ENCODE measurements at regions not wholly inside any gene's neighbourhood (a gene's known extent, or its start where the extent isn't known, plus 50 kb on each side); places are given as distances from the start of the nearest gene placed in this dataset.
"Not testable (repeated sequence)": the region's sequence is repeated elsewhere in the genome, so short reads cannot be mapped to it uniquely, and the experiment has no call there.

GRCh38 chr5:33160871-33161270 is 279.9 kb upstream of the TARS1 start:
- no peak for DNase-seq

DNA sequence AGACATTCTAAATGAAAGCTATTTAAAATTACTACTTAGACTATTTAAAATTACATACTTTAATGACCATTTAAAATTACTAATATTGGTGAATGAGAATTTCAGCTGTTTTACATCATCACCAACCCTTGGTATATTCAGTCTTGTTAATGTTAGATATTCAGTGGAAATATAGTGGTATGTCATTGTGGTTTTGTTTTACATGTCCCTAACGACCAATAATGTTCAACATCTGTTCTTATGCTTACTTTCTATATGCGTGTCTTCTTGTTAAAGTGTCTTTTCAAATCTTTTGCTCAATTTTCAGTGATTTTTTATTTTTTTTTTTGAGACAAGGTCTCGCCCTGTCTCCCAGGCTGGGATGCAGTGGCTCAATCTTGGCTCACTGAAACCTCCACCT is 279.3 kb upstream of the TARS1 start:
- DNase-seq = no peak

DNA sequence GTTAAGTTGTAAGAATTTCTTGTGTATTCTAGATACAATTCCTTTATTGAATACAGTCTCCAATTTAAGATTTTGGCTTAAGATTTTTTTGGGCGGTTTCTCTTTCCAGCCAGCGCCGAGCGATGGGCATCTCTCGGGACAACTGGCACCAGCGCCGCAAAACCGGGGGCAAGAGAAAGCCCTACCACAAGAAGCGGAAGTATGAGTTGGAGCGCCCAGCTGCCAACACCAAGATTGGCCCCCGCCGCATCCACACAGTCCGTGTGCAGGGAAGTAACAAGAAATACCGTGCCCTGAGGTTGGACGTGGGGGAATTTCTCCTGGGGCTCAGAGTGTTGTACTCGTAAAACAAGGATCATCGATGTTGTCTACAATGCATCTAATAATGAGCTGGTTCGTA is 278.7 kb upstream of the TARS1 start:
- DNase-seq = no peak

GRCh38 chr5:33166522-33166921 is 274.2 kb upstream of the TARS1 start:
- no peak for DNase-seq

- DNase-seq = no peak
Observed at GRCh38 chr5:33166948-33167347, 273.8 kb upstream of the TARS1 start.

DNA sequence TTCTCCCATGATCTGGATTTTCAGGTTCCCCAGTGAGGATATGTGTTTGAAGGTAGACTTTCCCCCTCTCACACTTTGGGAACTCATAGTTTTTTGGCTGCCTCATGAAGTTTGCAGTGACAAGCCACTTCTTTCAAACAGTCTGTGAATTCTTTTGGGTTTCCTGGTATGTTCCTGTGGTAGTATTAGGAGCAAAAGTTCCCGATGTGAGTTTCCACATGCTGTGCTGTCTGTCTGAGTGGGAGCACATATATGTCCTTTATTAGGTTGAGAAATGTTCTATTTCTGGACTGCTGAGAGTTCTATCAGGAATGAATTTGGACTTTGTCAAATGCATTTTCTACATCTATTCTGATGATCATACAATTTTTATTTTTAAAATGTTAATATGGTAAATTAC is 273.2 kb upstream of the TARS1 start:
- DNase-seq = no peak

- no peak for DNase-seq
Observed at GRCh38 chr5:33170411-33170810, 270.4 kb upstream of the TARS1 start.

GRCh38 chr5:33174383-33174782 is 266.4 kb upstream of the TARS1 start:
- DNase-seq = no peak

DNA sequence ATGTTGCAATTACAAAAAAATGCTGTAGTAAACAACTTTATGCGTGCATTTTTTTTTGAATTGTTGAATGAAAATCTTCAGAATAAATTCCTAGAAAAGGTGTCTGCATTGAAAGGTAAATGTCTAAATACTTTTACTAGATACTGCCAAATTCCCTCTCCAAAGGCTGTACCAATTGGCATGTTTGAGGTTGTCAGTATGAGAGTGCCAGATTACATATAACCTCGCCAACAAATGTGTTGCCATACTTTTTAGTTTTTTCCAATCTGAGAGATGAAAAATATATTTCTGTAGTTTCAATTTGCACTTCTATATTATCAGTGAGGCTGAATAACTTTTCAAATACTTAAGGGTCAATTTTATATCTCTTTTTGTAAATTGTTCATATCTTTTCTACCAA is 261.5 kb upstream of the TARS1 start:
- DNase-seq = no peak

- no peak for DNase-seq
Observed at GRCh38 chr5:33180900-33181299, 259.9 kb upstream of the TARS1 start.

DNA sequence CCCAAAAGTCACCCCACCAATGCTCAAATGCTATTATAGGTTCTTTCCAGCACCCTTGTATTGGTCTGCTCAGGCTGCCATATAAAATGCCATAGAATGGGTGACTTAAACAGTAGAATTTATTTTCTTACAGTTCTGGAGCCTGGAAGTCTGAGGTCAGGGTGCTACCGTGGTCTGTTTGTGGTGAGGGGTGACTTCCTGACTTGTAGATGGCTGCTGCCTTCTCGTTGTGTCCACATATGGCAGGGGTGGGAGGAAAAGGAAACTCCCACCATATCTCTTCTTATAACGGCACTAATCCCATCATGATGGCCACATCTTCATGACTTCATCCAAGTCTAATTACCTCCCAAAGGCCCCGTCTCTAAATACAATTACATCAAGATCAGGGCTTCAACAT is 257.8 kb upstream of the TARS1 start:
- no peak for DNase-seq

DNA sequence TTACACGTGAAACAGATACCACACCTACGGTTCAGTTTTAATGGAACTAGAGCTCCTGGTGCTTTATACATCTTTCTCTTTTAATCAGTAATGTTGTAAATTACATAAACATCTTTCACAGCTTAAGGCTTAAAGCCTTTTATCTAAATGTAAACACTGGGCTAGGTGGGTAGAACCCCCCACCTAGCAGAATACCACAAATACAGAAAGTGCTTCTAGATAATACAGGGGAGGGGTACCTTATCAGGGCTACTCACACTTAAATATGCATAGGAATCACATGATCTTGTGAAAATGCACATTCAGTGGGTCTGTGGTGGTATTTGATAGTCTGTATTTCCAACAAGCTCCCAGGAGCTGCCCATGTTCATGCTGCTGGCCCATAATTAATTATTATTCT is 256.4 kb upstream of the TARS1 start:
- DNase-seq = no peak

- no peak for DNase-seq
Observed at GRCh38 chr5:33188089-33188488, 252.7 kb upstream of the TARS1 start.

DNA sequence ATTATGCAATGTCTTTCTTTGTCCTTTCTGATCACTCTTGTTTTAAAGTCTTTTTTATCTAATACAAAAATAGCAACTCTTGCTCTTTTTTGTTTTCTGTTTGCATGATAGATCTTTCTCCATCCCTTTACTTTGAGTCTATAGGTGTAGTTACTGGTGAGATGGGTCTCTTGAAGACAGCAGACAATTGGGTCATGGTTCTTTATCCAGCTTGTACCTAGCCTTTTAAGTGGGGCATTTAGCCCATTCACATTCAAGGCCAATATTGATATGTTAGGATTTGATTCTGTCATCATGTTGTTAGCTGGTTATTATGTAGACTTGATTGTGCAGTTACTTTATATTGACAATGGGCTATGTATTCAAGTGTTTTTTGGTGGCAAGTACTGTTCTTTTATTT is 245.9 kb upstream of the TARS1 start:
- DNase-seq = no peak

GRCh38 chr5:33195431-33196165 is 245.2 kb upstream of the TARS1 start:
- DNase-seq = no peak

GRCh38 chr5:33198836-33199235 is 241.9 kb upstream of the TARS1 start:
- no peak for DNase-seq

- DNase-seq = no peak
Observed at GRCh38 chr5:33203931-33204330, 236.8 kb upstream of the TARS1 start.

DNA sequence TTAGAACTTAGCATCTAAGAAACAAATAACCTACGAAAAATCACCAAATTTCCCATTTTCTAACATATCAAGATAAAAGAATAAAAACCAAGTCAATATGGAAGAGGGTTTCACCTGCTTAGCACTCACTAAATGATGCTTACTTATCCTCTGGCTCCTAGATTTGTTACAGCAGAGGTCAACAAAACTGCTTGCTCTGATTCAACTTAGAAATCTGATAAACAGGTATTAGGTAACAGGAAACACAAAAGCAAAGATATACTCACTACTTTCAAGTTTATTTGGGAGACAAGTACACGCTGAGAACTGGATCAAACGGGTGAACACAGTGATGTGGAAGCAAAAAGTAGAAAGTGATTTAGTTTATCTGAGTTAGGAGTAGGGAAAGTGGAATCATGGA is 235.7 kb upstream of the TARS1 start:
- no peak for DNase-seq

DNA sequence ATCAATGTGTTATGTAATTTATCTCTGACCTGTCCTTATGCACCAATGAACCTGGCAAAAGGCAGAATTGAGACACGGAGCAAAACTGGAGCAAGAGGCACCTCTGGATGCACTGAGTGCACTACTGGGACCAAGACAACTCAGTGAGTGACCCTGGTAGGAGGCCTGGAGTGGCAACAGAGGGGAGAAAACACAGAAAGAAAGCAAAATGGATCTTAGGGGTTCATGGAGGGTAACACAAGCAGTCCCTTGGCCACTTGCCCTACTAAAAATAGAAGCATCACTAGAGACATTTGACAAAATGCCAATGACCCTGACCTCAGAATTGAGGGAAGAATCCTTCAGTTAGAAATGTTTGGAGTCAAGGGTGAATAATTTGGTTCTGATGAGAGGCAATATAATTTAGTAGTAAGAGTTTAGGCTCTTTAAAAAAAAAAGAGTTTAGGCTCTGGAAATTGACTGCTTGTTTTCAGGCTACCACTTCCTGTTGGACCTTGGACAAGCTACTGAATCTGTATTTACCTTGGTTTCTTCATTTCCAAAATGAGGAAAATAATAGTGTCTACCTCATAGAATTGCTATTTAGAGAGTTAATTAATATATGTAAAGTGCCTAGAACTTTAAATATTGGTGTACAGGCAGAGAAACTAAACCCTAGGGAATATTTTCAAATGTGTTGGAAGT is 234.9 kb upstream of the TARS1 start:
- no peak for DNase-seq

GRCh38 chr5:33206962-33207506 is 233.7 kb upstream of the TARS1 start:
- DNase-seq = no peak

DNA sequence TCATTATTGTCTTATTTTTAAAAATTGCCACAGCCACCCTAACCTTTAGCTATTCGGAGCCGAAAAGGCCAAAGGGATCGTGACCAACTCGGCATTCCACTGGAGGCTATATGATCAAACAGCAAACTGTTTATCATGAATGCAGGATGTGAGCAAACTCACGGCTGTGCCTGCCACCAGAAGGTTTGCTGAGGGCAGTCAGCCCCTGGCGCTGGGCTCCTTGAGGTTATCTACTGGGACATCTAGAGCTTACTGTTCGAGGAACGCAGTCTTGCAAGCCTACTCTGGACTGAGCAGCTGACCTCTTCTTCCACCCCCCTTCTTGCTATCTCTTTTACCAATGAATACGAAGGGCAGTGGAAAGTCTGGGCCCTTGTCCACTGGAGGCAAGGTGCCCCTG is 231.5 kb upstream of the TARS1 start:
- no peak for DNase-seq

DNA sequence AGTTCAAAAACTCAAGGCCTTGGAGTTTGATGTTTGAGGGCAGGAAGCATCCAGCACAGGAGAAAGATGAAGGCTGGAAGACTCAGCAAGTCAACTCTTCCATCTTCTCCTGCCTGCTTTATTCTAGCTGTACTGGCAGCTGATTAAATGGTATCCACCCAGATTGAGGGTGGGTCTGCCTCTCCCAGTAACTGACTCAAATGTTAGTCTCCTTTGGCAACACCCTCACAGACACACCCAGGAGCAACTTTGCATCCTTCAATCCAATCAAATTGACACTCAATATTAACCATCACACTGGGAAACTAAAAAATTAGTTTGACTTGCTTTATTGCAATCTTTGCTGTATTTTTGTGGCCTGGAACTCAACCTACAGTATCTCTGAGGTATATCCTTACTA is 230.5 kb upstream of the TARS1 start:
- not testable (repeated sequence) for DNase-seq

DNA sequence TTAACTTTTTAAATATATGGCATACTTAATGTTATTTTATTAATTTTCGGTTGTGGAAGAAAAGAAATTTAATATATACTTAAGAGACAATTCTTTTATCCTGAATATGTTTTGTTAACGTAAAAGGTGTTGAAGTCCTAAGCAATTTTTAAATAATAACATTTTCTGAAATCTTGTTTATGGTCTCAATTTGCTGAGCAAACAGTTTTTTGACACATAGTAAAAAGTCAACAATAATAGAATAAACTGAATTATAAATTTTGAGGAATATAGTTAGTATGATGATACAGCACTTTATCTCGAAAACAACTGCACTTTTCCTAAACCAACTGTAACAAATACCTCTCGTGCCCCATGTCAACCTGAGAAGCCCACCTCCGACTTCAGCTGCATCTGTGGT is 229.8 kb upstream of the TARS1 start:
- no peak for DNase-seq

DNA sequence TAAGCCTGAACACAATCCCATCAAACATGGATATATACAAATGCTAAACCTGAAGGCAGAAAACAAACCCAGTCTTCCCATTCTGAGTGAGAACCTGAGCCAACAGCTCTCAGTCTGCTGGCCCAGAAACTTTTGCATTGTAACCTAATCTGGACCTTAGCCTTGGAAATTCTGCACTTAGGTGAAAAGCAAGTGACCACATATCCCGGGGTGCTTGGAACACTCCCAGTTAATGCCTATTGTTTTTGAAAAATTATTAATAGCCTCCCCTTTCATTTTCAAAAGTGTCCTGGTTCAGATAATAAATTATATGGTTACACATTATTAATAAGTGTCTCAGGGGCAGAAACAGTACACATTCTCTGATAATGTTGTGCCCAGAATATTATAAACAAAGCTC is 228.3 kb upstream of the TARS1 start:
- DNase-seq = no peak

- DNase-seq = no peak
Observed at GRCh38 chr5:33212900-33213299, 227.9 kb upstream of the TARS1 start.
